ENCODE measurements at regions not wholly inside any gene's neighbourhood (a gene's known extent, or its start where the extent isn't known, plus 50 kb on each side); places are given as distances from the start of the nearest gene placed in this dataset.
A peak's percentile ranks its signal among the peaks of the same experiment; 100 is the strongest.

DNA sequence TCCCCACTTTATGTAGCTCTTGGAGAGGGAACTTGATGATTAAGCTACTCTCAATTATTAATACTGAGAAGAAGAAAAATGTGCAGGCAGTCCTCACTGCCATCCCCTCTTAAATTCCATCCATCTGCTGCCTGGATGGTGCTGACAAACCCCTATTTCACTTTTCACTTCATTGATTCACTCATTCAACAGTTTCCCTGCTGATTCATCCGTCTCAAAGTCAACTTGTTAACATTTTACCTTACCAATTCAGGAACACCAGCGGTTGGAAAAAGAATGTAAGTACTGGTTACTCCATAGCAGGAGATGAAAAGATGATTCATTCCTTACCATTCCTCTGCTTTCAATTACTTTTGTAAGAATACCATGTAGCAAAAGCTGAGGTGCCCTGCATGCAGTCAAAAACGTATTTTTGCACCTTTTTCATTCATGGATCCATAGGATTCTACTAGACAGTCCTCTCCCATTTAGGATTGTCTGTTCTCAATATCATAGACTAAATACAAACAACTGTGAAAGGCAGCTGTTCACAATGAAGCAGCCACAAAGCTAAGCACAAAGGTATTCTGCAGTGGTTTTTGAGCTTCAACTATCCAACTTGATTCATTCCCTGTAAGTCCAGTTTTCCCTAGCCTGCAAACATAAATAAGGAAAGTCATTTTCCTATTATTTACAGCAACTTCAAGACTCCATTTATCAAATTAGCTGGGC, 262.0 kb downstream of the MREG start:
- WGBS (ENCODE audit: low lambda C conversion rate) = 9% methylated on average over 3 of the region's 3 CpGs
- TF ChIP-seq, protein P1, sequence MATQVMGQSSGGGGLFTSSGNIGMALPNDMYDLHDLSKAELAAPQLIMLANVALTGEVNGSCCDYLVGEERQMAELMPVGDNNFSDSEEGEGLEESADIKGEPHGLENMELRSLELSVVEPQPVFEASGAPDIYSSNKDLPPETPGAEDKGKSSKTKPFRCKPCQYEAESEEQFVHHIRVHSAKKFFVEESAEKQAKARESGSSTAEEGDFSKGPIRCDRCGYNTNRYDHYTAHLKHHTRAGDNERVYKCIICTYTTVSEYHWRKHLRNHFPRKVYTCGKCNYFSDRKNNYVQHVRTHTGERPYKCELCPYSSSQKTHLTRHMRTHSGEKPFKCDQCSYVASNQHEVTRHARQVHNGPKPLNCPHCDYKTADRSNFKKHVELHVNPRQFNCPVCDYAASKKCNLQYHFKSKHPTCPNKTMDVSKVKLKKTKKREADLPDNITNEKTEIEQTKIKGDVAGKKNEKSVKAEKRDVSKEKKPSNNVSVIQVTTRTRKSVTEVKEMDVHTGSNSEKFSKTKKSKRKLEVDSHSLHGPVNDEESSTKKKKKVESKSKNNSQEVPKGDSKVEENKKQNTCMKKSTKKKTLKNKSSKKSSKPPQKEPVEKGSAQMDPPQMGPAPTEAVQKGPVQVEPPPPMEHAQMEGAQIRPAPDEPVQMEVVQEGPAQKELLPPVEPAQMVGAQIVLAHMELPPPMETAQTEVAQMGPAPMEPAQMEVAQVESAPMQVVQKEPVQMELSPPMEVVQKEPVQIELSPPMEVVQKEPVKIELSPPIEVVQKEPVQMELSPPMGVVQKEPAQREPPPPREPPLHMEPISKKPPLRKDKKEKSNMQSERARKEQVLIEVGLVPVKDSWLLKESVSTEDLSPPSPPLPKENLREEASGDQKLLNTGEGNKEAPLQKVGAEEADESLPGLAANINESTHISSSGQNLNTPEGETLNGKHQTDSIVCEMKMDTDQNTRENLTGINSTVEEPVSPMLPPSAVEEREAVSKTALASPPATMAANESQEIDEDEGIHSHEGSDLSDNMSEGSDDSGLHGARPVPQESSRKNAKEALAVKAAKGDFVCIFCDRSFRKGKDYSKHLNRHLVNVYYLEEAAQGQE (IDR thresholded peaks at IDR 0.05; ENCODE audit: low read depth, low read length) = no peak
- TF ChIP-seq YY1 (IDR thresholded peaks at IDR 0.05; ENCODE audit: low read depth) = no peak
- TF ChIP-seq TAF1 (IDR thresholded peaks at IDR 0.05; ENCODE audit: borderline replicate concordance, low read depth, low read length) = no peak
- TF ChIP-seq SIN3A (IDR thresholded peaks at IDR 0.05; ENCODE audit: borderline replicate concordance, low read depth, low read length) = no peak
- no peak for TF ChIP-seq CHD2 (IDR thresholded peaks at IDR 0.05; ENCODE audit: low read length, partially characterized antibody)
- TF ChIP-seq RFX5 (IDR thresholded peaks at IDR 0.05; ENCODE audit: low read length) = no peak
- TF ChIP-seq TCF12 (IDR thresholded peaks at IDR 0.05) = peak; percentile 94
- TF ChIP-seq, protein P2, sequence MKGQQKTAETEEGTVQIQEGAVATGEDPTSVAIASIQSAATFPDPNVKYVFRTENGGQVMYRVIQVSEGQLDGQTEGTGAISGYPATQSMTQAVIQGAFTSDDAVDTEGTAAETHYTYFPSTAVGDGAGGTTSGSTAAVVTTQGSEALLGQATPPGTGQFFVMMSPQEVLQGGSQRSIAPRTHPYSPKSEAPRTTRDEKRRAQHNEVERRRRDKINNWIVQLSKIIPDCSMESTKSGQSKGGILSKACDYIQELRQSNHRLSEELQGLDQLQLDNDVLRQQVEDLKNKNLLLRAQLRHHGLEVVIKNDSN (IDR thresholded peaks at IDR 0.05; ENCODE audit: borderline replicate concordance, low read depth) = no peak
- TF ChIP-seq TEAD4 (IDR thresholded peaks at IDR 0.05; ENCODE audit: borderline replicate concordance, insufficient read depth) = 0 out of 2 replicates have a peak, but pooled peaks have one; percentile 34
- TF ChIP-seq, protein P3, sequence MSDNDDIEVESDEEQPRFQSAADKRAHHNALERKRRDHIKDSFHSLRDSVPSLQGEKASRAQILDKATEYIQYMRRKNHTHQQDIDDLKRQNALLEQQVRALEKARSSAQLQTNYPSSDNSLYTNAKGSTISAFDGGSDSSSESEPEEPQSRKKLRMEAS (IDR thresholded peaks at IDR 0.05; ENCODE audit: low read depth) = no peak; the same call in 1 of the 2 replicates
- TF ChIP-seq NFIC (IDR thresholded peaks at IDR 0.05; ENCODE audit: borderline replicate concordance) = peak; percentile 48
- TF ChIP-seq POLR2AphosphoS5 (IDR thresholded peaks at IDR 0.05; ENCODE audit: low read depth, low read length) = peak; percentile 62; the same call in 1 of the 2 replicates
- no peak for TF ChIP-seq RCOR1 (IDR thresholded peaks at IDR 0.05; ENCODE audit: low read length)
- TF ChIP-seq NRF1 (IDR thresholded peaks at IDR 0.05; ENCODE audit: low read depth, low read length) = no peak
- TF ChIP-seq ELF1 (IDR thresholded peaks at IDR 0.05) = peak; percentile 16; the same call in 1 of the 2 replicates
- peak; percentile 90 for TF ChIP-seq JUND (IDR thresholded peaks at IDR 0.05)
- peak; percentile 31; the same call in 1 of the 2 replicates for TF ChIP-seq MEF2A (IDR thresholded peaks at IDR 0.05; ENCODE audit: borderline replicate concordance, low read depth)
- TF ChIP-seq MXI1 (IDR thresholded peaks at IDR 0.05; ENCODE audit: low read depth, low read length) = no peak
- no peak for TF ChIP-seq RAD21 (IDR thresholded peaks at IDR 0.05; ENCODE audit: low read length)
- TF ChIP-seq SMC3 (IDR thresholded peaks at IDR 0.05; ENCODE audit: low read depth, low read length) = no peak
- peak; percentile 92 for TF ChIP-seq FOSL2 (IDR thresholded peaks at IDR 0.05; ENCODE audit: borderline replicate concordance, low read depth)
- TF ChIP-seq, protein P4, sequence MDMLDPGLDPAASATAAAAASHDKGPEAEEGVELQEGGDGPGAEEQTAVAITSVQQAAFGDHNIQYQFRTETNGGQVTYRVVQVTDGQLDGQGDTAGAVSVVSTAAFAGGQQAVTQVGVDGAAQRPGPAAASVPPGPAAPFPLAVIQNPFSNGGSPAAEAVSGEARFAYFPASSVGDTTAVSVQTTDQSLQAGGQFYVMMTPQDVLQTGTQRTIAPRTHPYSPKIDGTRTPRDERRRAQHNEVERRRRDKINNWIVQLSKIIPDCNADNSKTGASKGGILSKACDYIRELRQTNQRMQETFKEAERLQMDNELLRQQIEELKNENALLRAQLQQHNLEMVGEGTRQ (IDR thresholded peaks at IDR 0.05; ENCODE audit: borderline replicate concordance, low read depth, low read length) = no peak
- no peak for TF ChIP-seq EZH2phosphoT487 (IDR thresholded peaks at IDR 0.05; ENCODE audit: borderline replicate concordance, low read depth)
- TF ChIP-seq GABPA (IDR thresholded peaks at IDR 0.05; ENCODE audit: low read depth) = no peak
- peak; percentile 56; the same call in 1 of the 2 replicates for TF ChIP-seq FOXM1 (IDR thresholded peaks at IDR 0.05; ENCODE audit: low read depth)
- peak in 1 of 2 experiments; percentile 84; a peak in 1 of 4 replicates for TF ChIP-seq EP300 (IDR thresholded peaks at IDR 0.05; ENCODE audit: borderline replicate concordance in 1 of 2, low read depth in 1 of 2, low read length in 1 of 2)
- TF ChIP-seq, protein P5, sequence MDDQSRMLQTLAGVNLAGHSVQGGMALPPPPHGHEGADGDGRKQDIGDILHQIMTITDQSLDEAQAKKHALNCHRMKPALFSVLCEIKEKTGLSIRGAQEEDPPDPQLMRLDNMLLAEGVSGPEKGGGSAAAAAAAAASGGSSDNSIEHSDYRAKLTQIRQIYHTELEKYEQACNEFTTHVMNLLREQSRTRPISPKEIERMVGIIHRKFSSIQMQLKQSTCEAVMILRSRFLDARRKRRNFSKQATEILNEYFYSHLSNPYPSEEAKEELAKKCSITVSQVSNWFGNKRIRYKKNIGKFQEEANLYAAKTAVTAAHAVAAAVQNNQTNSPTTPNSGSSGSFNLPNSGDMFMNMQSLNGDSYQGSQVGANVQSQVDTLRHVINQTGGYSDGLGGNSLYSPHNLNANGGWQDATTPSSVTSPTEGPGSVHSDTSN (IDR thresholded peaks at IDR 0.05) = peak; percentile 90
- peak; percentile 26; the same call in 1 of the 2 replicates for TF ChIP-seq RXRA (IDR thresholded peaks at IDR 0.05; ENCODE audit: borderline replicate concordance, low read depth)

More for the DNA sequence above, 262.0 kb downstream of the MREG start:
- Histone ChIP-seq H3K36me3 (replicated peaks in 1 of 2; ENCODE audit: control insufficient read depth in 1 of 2, insufficient read depth in 2 of 2, low read length in 1 of 2) (no peaks in the 10 kb centered on the region), H4K20me1 (ENCODE audit: insufficient read depth) (no peaks in the 10 kb centered on the region), H3K9me3 (no peaks in the 10 kb centered on the region), H3K9ac (peak overlapping the region; percentile 1; the same call in 1 of the 2 replicates), H3K4me3 (ENCODE audit: low read depth in 2 of 2, low read length in 1 of 2) (no peak overlapping the region), H3K79me2 (ENCODE audit: insufficient read depth) (no peaks in the 10 kb centered on the region), H3K4me2 (peak overlapping the region; percentile 51; the same call in 1 of the 2 replicates), H3K9me2 (no peaks in the 10 kb centered on the region), H3F3A (replicated peaks; ENCODE audit: insufficient read depth) (peaks cover 18% of the 10 kb centered on the region), H3K27ac (ENCODE audit: low read depth in 2 of 2, low read length in 1 of 2) (peak overlapping the region in 1 of 2 experiments; percentile 81; a peak in 2 of 4 replicates), H2AFZ (ENCODE audit: low read depth) (0 out of 2 replicates have a peak overlapping the region, but pooled peaks have one; percentile 0), H3K27me3 (ENCODE audit: insufficient read depth) (no peaks in the 10 kb centered on the region), H3K4me1 (ENCODE audit: control insufficient read depth in 1 of 2, insufficient read depth in 2 of 2, low read depth in 1 of 2, low read length in 1 of 2) (peaks cover 5 to 30% of the 10 kb centered on the region in 2 experiments; a peak in 3 of 4 replicates)
- CTCF ChIA-PET = no interaction called here
- DNase-seq = no peak
- POLR2A ChIA-PET = no interaction called here

All from SK-N-SH (cell line).